GM12892 (cell line): ENCODE measurements at regions not wholly inside any gene's neighbourhood (a gene's known extent, or its start where the extent isn't known, plus 50 kb on each side); places are given as distances from the start of the nearest gene placed in this dataset.

ENCODE experiments used
- POLR2A ChIP-seq: IDR thresholded peaks from 2 replicates; pipeline ENCODE4 v1.6.1; 2011; ENCODE audit warnings: low read depth, low read length, control low read depth
- POLR2AphosphoS5 ChIP-seq: IDR thresholded peaks from 2 replicates; pipeline ENCODE4 v1.6.1; 2011; ENCODE audit warnings: low read depth, low read length, control low read depth
- TAF1 ChIP-seq: IDR thresholded peaks from 2 replicates; pipeline ENCODE4 v1.6.1; 2011; ENCODE audit warnings: low read depth, mild to moderate bottlenecking, control low read depth, low read length, borderline replicate concordance

DNA sequence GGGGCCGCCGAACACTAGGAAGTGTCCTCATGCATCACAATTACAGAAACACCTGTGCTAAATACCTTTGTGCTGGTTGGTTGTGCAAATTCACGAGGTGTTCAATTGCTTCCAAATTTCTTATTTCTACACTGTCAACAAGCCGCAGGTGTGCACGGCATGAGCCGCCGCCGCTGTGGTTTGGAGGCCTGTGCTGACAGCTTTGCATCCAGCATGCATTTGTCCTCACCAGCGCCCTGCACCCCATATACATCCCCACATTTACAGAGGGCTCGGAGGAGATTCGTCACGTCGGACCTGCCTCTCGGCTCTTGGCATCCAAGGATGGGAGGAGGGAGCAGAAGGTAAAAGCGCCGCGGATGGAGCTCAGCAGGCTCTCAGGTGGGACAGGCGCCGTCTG lies 305.3 kb upstream of the MKI67 start:
- TF ChIP-seq POLR2AphosphoS5 (no peak), POLR2A (no peak), TAF1 (no peak)
